ENCODE measurements at regions not wholly inside any gene's neighbourhood (a gene's known extent, or its start where the extent isn't known, plus 50 kb on each side); places are given as distances from the start of the nearest gene placed in this dataset.

DNA sequence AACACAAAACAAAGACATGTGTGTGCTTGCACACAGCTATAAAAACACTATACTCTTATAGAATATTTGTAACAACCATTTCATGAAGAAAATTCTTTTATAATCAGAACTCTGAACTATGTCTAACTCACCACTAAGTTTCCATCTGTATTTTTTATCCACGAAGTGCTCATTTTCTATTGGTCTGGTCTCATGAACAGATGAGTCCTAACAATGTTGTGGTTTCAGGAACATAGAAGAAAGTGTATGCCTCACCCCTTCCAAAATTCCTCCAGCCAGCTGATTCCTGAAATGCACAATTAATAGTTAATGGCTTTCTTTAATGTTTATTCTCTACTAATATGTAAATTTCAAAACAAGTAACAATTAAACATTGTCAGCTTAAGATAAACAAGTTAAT is 325.3 kb upstream of the GRAMD2B start:
- FAIRE-seq, result no peak
- 3% methylated on average over 1 of the region's 1 CpG for WGBS (ENCODE audit: missing lambda C conversion rate)
- H3K4me3 ChIP-seq, result no peak overlapping the region
- no peak overlapping the region for H3K4me2 ChIP-seq
- CTCF ChIA-PET, result interaction anchor here (1.3 kb wide), 1 partner anchor 16 kb away, joined by 3 read pairs; no protein-coding TSS in a partner anchor
- no peak overlapping the region for H3K27ac ChIP-seq
- POLR2A ChIA-PET, result no interaction called here
- ATAC-seq, result no peak
- H3K4me1 ChIP-seq, result no peaks in the 10 kb centered on the region
- no peak for DNase-seq (ENCODE audit: low read depth in 1 of 2, low spot score in 1 of 2)
- no peaks in the 10 kb centered on the region for H3K9me3 ChIP-seq
- TF ChIP-seq ZSCAN20 (CRISPR knock-in tag; IDR thresholded peaks at IDR 0.05), result no peak
- TF ChIP-seq HEYL (CRISPR knock-in tag; IDR thresholded peaks at IDR 0.05), result no peak

DNA sequence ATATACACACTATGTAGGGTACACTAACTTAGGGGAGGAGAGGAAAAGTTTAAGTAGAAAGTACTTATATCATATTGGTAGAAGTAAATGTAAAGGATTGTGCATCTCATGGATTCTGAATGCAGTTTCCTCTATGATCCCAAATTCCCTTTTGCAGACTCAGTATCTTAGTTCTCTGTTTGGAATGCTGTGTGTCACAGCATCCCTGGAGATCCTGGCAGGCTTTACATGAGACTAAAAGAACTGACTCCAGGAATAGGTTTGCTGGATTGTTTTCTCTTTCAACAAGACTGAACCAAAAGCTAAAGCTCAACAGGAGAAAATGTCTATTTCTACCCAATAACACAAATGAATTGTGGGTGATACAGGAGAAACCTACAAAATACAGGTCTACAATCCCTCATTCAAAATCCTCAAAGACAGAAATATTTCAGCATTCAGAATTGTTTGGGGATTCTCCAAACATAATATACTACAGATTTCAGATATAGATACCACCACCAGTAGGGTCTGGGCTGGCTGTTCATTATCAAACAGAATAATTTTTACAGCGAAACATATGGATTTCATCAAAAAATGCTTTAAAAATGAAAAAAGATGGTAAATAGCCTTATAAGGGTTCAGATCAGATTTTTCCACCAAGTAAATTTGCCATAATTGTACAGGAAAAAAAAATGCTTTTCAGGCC is 324.7 kb upstream of the GRAMD2B start:
- WGBS (ENCODE audit: missing lambda C conversion rate), result 29% methylated on average over 1 of the region's 1 CpG
- no peak for DNase-seq (ENCODE audit: low read depth in 1 of 2, low spot score in 1 of 2)
- POLR2A ChIA-PET, result no interaction called here
- no peak overlapping the region for H3K4me2 ChIP-seq
- H3K4me1 ChIP-seq, result no peaks in the 10 kb centered on the region
- no peak overlapping the region for H3K27ac ChIP-seq
- no peaks in the 10 kb centered on the region for H3K9me3 ChIP-seq
- no peak for FAIRE-seq
- CTCF ChIA-PET, result no interaction called here
- TF ChIP-seq CBX2 (IDR thresholded peaks at IDR 0.05; ENCODE audit: borderline replicate concordance, low read depth) (no peak), FOSB (CRISPR knock-in tag; IDR thresholded peaks at IDR 0.05) (no peak), HOXB5 (CRISPR knock-in tag; IDR thresholded peaks at IDR 0.05) (no peak), MAZ (IDR thresholded peaks at IDR 0.05; ENCODE audit: borderline replicate concordance, low read depth, low read length) (no peak), CHD2 (IDR thresholded peaks at IDR 0.05; ENCODE audit: low read length, partially characterized antibody) (no peak), MAFK (IDR thresholded peaks at IDR 0.05; ENCODE audit: partially characterized antibody) (no peak), ESRRA (IDR thresholded peaks at IDR 0.05; ENCODE audit: borderline replicate concordance, low read length) (no peak), EHMT2 (IDR thresholded peaks at IDR 0.05; ENCODE audit: low read depth) (no peak), CBX8 (IDR thresholded peaks at IDR 0.05) (no peak)
- TF ChIP-seq, protein P1, sequence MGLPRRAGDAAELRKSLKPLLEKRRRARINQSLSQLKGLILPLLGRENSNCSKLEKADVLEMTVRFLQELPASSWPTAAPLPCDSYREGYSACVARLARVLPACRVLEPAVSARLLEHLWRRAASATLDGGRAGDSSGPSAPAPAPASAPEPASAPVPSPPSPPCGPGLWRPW (IDR thresholded peaks at IDR 0.05), result no peak
- TF ChIP-seq, protein P2, sequence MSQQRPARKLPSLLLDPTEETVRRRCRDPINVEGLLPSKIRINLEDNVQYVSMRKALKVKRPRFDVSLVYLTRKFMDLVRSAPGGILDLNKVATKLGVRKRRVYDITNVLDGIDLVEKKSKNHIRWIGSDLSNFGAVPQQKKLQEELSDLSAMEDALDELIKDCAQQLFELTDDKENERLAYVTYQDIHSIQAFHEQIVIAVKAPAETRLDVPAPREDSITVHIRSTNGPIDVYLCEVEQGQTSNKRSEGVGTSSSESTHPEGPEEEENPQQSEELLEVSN (IDR thresholded peaks at IDR 0.05; ENCODE audit: borderline replicate concordance, low read depth), result no peak
- TF ChIP-seq, protein P3, sequence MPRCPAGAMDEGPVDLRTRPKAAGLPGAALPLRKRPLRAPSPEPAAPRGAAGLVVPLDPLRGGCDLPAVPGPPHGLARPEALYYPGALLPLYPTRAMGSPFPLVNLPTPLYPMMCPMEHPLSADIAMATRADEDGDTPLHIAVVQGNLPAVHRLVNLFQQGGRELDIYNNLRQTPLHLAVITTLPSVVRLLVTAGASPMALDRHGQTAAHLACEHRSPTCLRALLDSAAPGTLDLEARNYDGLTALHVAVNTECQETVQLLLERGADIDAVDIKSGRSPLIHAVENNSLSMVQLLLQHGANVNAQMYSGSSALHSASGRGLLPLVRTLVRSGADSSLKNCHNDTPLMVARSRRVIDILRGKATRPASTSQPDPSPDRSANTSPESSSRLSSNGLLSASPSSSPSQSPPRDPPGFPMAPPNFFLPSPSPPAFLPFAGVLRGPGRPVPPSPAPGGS (IDR thresholded peaks at IDR 0.05), result no peak
- TF ChIP-seq, protein P4, sequence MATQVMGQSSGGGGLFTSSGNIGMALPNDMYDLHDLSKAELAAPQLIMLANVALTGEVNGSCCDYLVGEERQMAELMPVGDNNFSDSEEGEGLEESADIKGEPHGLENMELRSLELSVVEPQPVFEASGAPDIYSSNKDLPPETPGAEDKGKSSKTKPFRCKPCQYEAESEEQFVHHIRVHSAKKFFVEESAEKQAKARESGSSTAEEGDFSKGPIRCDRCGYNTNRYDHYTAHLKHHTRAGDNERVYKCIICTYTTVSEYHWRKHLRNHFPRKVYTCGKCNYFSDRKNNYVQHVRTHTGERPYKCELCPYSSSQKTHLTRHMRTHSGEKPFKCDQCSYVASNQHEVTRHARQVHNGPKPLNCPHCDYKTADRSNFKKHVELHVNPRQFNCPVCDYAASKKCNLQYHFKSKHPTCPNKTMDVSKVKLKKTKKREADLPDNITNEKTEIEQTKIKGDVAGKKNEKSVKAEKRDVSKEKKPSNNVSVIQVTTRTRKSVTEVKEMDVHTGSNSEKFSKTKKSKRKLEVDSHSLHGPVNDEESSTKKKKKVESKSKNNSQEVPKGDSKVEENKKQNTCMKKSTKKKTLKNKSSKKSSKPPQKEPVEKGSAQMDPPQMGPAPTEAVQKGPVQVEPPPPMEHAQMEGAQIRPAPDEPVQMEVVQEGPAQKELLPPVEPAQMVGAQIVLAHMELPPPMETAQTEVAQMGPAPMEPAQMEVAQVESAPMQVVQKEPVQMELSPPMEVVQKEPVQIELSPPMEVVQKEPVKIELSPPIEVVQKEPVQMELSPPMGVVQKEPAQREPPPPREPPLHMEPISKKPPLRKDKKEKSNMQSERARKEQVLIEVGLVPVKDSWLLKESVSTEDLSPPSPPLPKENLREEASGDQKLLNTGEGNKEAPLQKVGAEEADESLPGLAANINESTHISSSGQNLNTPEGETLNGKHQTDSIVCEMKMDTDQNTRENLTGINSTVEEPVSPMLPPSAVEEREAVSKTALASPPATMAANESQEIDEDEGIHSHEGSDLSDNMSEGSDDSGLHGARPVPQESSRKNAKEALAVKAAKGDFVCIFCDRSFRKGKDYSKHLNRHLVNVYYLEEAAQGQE (IDR thresholded peaks at IDR 0.05), result no peak
- ATAC-seq, result no peak
- H3K4me3 ChIP-seq, result no peak overlapping the region

DNA sequence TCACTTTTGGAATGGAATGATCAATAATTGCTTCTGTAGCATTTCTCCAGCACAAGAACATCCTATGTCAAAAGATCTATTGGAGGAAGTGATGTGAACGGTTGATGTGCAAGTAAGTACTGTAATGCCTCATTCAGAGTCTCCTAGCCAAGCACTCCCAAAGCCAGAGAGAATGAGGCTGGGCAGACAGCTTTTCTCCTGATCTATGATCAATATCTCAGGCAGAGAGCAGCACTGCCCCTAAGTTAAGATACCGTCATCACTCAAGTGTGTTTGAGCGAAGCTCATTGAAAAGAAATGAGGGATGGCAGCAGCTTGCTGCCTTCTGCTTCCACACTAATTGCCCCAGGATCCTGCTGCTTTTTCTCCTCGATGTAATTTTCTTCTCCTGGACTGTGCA is 324.1 kb upstream of the GRAMD2B start:
- no peak for TF ChIP-seq EHMT2 (IDR thresholded peaks at IDR 0.05; ENCODE audit: low read depth)
- TF ChIP-seq MAFK (IDR thresholded peaks at IDR 0.05; ENCODE audit: partially characterized antibody), result peak; percentile 41
- DNase-seq (ENCODE audit: low read depth in 1 of 2, low spot score in 1 of 2) (no peak), FAIRE-seq (no peak), ATAC-seq (no peak)
- H3K4me3 ChIP-seq, result no peak overlapping the region
- CTCF ChIA-PET, result no interaction called here
- H3K27ac ChIP-seq, result no peak overlapping the region
- no peaks in the 10 kb centered on the region for H3K4me1 ChIP-seq
- H3K9me3 ChIP-seq, result no peaks in the 10 kb centered on the region
- 8% methylated on average over 4 of the region's 4 CpGs for WGBS (ENCODE audit: missing lambda C conversion rate)
- POLR2A ChIA-PET, result no interaction called here
- H3K4me2 ChIP-seq, result no peak overlapping the region
